ENCODE measurements at regions not wholly inside any gene's neighbourhood (a gene's known extent, or its start where the extent isn't known, plus 50 kb on each side); places are given as distances from the start of the nearest gene placed in this dataset.

GRCh38 chr5:118761814-118762213, 226.5 kb downstream of the DTWD2 start:
- no peak for TF ChIP-seq CTCF (IDR thresholded peaks at IDR 0.05; ENCODE audit: control insufficient read depth, insufficient read depth, low read depth, low read length, missing control alignments)
- DNase-seq (ENCODE audit: low read depth), result no peak
- H3K4me3 ChIP-seq (ENCODE audit: control insufficient read depth, low read depth, low read length), result no peak overlapping the region

GRCh38 chr5:118752969-118753368, 235.4 kb downstream of the DTWD2 start:
- H3K4me3 ChIP-seq (ENCODE audit: control insufficient read depth, low read depth, low read length), result no peak overlapping the region

GRCh38 chr5:118736396-118736795, 252.0 kb downstream of the DTWD2 start:
- no peak overlapping the region for H3K4me3 ChIP-seq (ENCODE audit: control insufficient read depth, low read depth, low read length)
- DNase-seq (ENCODE audit: low read depth), result no peak
- TF ChIP-seq CTCF (IDR thresholded peaks at IDR 0.05; ENCODE audit: control insufficient read depth, insufficient read depth, low read depth, low read length, missing control alignments), result no peak

More at GRCh38 chr5:118752969-118753368, 235.4 kb downstream of the DTWD2 start:
- no peak for TF ChIP-seq CTCF (IDR thresholded peaks at IDR 0.05; ENCODE audit: control insufficient read depth, insufficient read depth, low read depth, low read length, missing control alignments)
- no peak for DNase-seq (ENCODE audit: low read depth)

GRCh38 chr5:118733394-118733793, 255.0 kb downstream of the DTWD2 start:
- no peak for TF ChIP-seq CTCF (IDR thresholded peaks at IDR 0.05; ENCODE audit: control insufficient read depth, insufficient read depth, low read depth, low read length, missing control alignments)
- H3K4me3 ChIP-seq (ENCODE audit: control insufficient read depth, low read depth, low read length), result no peak overlapping the region
- DNase-seq (ENCODE audit: low read depth), result no peak

GRCh38 chr5:118728191-118728590, 260.2 kb downstream of the DTWD2 start:
- no peak for TF ChIP-seq CTCF (IDR thresholded peaks at IDR 0.05; ENCODE audit: control insufficient read depth, insufficient read depth, low read depth, low read length, missing control alignments)
- no peak overlapping the region for H3K4me3 ChIP-seq (ENCODE audit: control insufficient read depth, low read depth, low read length)
- DNase-seq (ENCODE audit: low read depth), result no peak

- DNase-seq (ENCODE audit: low read depth), result no peak
- no peak for TF ChIP-seq CTCF (IDR thresholded peaks at IDR 0.05; ENCODE audit: control insufficient read depth, insufficient read depth, low read depth, low read length, missing control alignments)
- no peak overlapping the region for H3K4me3 ChIP-seq (ENCODE audit: control insufficient read depth, low read depth, low read length)
Observed at GRCh38 chr5:118726891-118727290, 261.5 kb downstream of the DTWD2 start.

- no peak for DNase-seq (ENCODE audit: low read depth)
- TF ChIP-seq CTCF (IDR thresholded peaks at IDR 0.05; ENCODE audit: control insufficient read depth, insufficient read depth, low read depth, low read length, missing control alignments), result no peak
- no peak overlapping the region for H3K4me3 ChIP-seq (ENCODE audit: control insufficient read depth, low read depth, low read length)
Observed at GRCh38 chr5:118723021-118723338, 265.4 kb downstream of the DTWD2 start.
